Ovary (tissue), 3 donors: ENCODE measurements at regions not wholly inside any gene's neighbourhood (a gene's known extent, or its start where the extent isn't known, plus 50 kb on each side); places are given as distances from the start of the nearest gene placed in this dataset.

Experiments
- EP300 ChIP-seq: sonication (generic); formaldehyde crosslinking; IDR thresholded peaks from one replicate; pipeline ENCODE4 v1.6.1; 2017; ENCODE audit warnings: antibody characterized with exemption
- POLR2A ChIP-seq: fragments of 450-650 bp; IDR thresholded peaks from one replicate; pipeline ENCODE4 v1.6.1; 2017; ENCODE audit warnings: antibody characterized with exemption, mild to moderate bottlenecking, moderate library complexity
- TF ChIP-seq, protein P1 (sequence below), 3 donors: fragments of 450-650 bp in 2 of 3; fragments of 200-600 bp in 1 of 3; IDR thresholded peaks; one replicate each; pipeline versions ENCODE4 v1.5.1 to v1.8.0; 2016 to 2022; ENCODE audit warnings: antibody characterized with exemption in 3 of 3, mild to moderate bottlenecking in 1 of 3
- donor health status: DM: no; HTN: no; CAD: no.

- TF ChIP-seq, protein P1, sequence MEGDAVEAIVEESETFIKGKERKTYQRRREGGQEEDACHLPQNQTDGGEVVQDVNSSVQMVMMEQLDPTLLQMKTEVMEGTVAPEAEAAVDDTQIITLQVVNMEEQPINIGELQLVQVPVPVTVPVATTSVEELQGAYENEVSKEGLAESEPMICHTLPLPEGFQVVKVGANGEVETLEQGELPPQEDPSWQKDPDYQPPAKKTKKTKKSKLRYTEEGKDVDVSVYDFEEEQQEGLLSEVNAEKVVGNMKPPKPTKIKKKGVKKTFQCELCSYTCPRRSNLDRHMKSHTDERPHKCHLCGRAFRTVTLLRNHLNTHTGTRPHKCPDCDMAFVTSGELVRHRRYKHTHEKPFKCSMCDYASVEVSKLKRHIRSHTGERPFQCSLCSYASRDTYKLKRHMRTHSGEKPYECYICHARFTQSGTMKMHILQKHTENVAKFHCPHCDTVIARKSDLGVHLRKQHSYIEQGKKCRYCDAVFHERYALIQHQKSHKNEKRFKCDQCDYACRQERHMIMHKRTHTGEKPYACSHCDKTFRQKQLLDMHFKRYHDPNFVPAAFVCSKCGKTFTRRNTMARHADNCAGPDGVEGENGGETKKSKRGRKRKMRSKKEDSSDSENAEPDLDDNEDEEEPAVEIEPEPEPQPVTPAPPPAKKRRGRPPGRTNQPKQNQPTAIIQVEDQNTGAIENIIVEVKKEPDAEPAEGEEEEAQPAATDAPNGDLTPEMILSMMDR (IDR thresholded peaks at IDR 0.05): no peak
- no peak for TF ChIP-seq EP300
- no peak for TF ChIP-seq POLR2A
Observed at GRCh38 chr2:4502230-4502843, 799.0 kb downstream of the DCDC2C start.
